B cell (primary cell): ENCODE measurements at regions not wholly inside any gene's neighbourhood (a gene's known extent, or its start where the extent isn't known, plus 50 kb on each side); places are given as distances from the start of the nearest gene placed in this dataset.

ENCODE experiments used
- ATAC-seq: fragments of 200-7000 bp; cut with Tn5 transposase; one replicate; pipeline ENCODE4 v1.10.0; 2021; ENCODE audit warnings: low read depth, mild to moderate bottlenecking, moderate number of reproducible peaks, moderate library complexity
- CTCF ChIA-PET: fragments of 350-600 bp; sonication (Branson Sonifier 250); formaldehyde crosslinking; loops from one replicate; lab custom pipeline; 2021; ENCODE audit warnings: antibody characterized with exemption, inconsistent platforms; lab: Charles Lee
- POLR2A ChIA-PET: fragments of 350-600 bp; sonication (Branson Sonifier 250); formaldehyde crosslinking; loops from one replicate; lab custom pipeline; 2021; ENCODE audit warnings: antibody characterized with exemption; lab: Charles Lee
- DNase-seq: peaks from one replicate; pipeline ENCODE4 v3.0.0; 2013
- H2AFZ ChIP-seq: 2 replicates; pipeline ENCODE4 v1.6.1; 2012; ENCODE audit warnings: mild to moderate bottlenecking, low read depth, low read length; ENCODE audit not compliant: insufficient read depth, poor library complexity, severe bottlenecking
- H3K27ac ChIP-seq, 2 donors: 1 replicate in 1 of 2; 2 replicates in 1 of 2; pipeline ENCODE4 v1.5.1; 2012 to 2013; ENCODE audit warnings: low read length in 2 of 2, mild to moderate bottlenecking in 2 of 2, moderate library complexity in 1 of 2
- H3K27me3 ChIP-seq, 4 experiments: fragments of 200-600 bp in 1 of 4; sonication (generic) in 1 of 4; replicated peaks in 1 of 4; 1 replicate in 2 of 4; 2 replicates in 2 of 4; pipeline versions ENCODE4 v1.6.1 to v1.7.0; 2013 to 2016; ENCODE audit warnings: low read length in 3 of 4, mild to moderate bottlenecking in 2 of 4, mixed read lengths in 1 of 4, moderate library complexity in 1 of 4; ENCODE audit not compliant: insufficient read depth in 4 of 4, control insufficient read depth in 3 of 4; ENCODE audit errors: control extremely low read depth in 1 of 4
- H3K36me3 ChIP-seq, 2 experiments: replicated peaks in 1 of 2; 1 replicate in 1 of 2; 2 replicates in 1 of 2; pipeline versions ENCODE4 v1.6.1 to v1.7.1; 2013; ENCODE audit warnings: low read length in 1 of 2; ENCODE audit not compliant: insufficient read depth in 2 of 2, control insufficient read depth in 1 of 2; ENCODE audit errors: control extremely low read depth in 1 of 2, extremely low read depth in 1 of 2
- H3K4me1 ChIP-seq, 2 donors: fragments of 200-600 bp in 1 of 2; sonication (generic) in 1 of 2; 1 replicate in 1 of 2; 2 replicates in 1 of 2; pipeline versions ENCODE4 v1.5.1 to v1.6.1; 2013 to 2017; ENCODE audit warnings: low read length in 2 of 2; ENCODE audit not compliant: control insufficient read depth in 2 of 2, insufficient read depth in 2 of 2
- H3K4me2 ChIP-seq: replicated peaks from 2 replicates; pipeline ENCODE3; 2012; ENCODE audit warnings: mild to moderate bottlenecking, low read depth, low read length; ENCODE audit not compliant: poor library complexity, severe bottlenecking
- H3K4me3 ChIP-seq, 5 experiments: fragments of 200-600 bp in 1 of 5; sonication (generic) in 1 of 5; 1 replicate in 3 of 5; 2 replicates in 2 of 5; pipeline versions ENCODE4 v1.5.1 to v1.7.0; 2011 to 2016; ENCODE audit warnings: low read length in 4 of 5, mild to moderate bottlenecking in 4 of 5, low read depth in 2 of 5, control low read depth in 1 of 5, moderate library complexity in 1 of 5; ENCODE audit not compliant: insufficient read depth in 1 of 5; ENCODE audit errors: control extremely low read depth in 1 of 5, extremely low read depth in 1 of 5
- H3K79me2 ChIP-seq: fragments of 200-600 bp; sonication (generic); one replicate; pipeline ENCODE4 v1.6.0; 2016; ENCODE audit warnings: low read length; ENCODE audit not compliant: control insufficient read depth, insufficient read depth
- H3K9ac ChIP-seq: fragments of 200-600 bp; sonication (generic); 2 replicates; pipeline ENCODE4 v1.6.1; 2017; ENCODE audit warnings: mild to moderate bottlenecking, low read length, moderate library complexity
- H3K9me3 ChIP-seq, 3 donors: one replicate each; pipeline versions ENCODE4 v1.6.1 to v1.7.1; 2013; ENCODE audit warnings: low read length in 2 of 3; ENCODE audit not compliant: control insufficient read depth in 2 of 3, insufficient read depth in 1 of 3; ENCODE audit errors: control extremely low read depth in 1 of 3
- H4K20me1 ChIP-seq: 2 replicates; pipeline ENCODE4 v1.6.0; 2012; ENCODE audit warnings: mild to moderate bottlenecking, low read length; ENCODE audit not compliant: insufficient read depth, control insufficient read depth, poor library complexity, severe bottlenecking
- H3K27ac Mint-ChIP-seq: one replicate; pipeline ENCODE4 v1.8.0; 2021; ENCODE audit warnings: mixed read lengths
- H3K27me3 Mint-ChIP-seq: one replicate; pipeline ENCODE4 v1.8.0; 2021; ENCODE audit warnings: mixed read lengths
- H3K4me1 Mint-ChIP-seq: one replicate; pipeline ENCODE4 v1.8.0; 2021; ENCODE audit warnings: mixed read lengths
- H3K4me3 Mint-ChIP-seq: one replicate; pipeline ENCODE4 v1.8.0; 2021; ENCODE audit warnings: mixed read lengths
- H3K9me3 Mint-ChIP-seq: one replicate; pipeline ENCODE4 v1.8.0; 2022; ENCODE audit warnings: mixed read lengths; ENCODE audit not compliant: insufficient read depth
- EZH2 ChIP-seq: IDR thresholded peaks from 2 replicates; pipeline ENCODE4 v1.6.1; 2012; ENCODE audit warnings: borderline replicate concordance, low read depth, mild to moderate bottlenecking, moderate library complexity, low read length; ENCODE audit not compliant: insufficient read depth, poor library complexity, severe bottlenecking
- WGBS: methylation state at CpG from one replicate; pipeline ENCODE4 v1.1.5; 2013; ENCODE audit warnings: missing lambda C conversion rate; ENCODE audit not compliant: insufficient coverage; 5-methylcytosine and 5-hydroxymethylcytosine counted together
- intact Hi-C: fragments of 100-400 bp; cut with micrococcal nuclease; formaldehyde crosslinking; loops from one replicate; pipeline ENCODE4 v1.10.0; 2022
- TF ChIP-seq, protein P1 (sequence below): fragments of 200-600 bp; IDR thresholded peaks from one replicate; pipeline ENCODE4 v1.8.0; 2022; ENCODE audit warnings: antibody characterized with exemption, mild to moderate bottlenecking

GRCh38 chr1:239826736-239827135, 264.9 kb upstream of the FMN2 start:
- ChIA-PET CTCF (no interaction called here), POLR2A (no interaction called here)
- DNase-seq (no peak), ATAC-seq (no peak)
- WGBS, result no CpG with 5 or more reads among the region's 1 CpG
- no peak overlapping the region for H3K27ac Mint-ChIP-seq
- Histone ChIP-seq H3K4me2 (no peak overlapping the region), H3K27me3 (no peaks in the 10 kb centered on the region), H3K36me3 (no peaks in the 10 kb centered on the region), H3K79me2 (no peaks in the 10 kb centered on the region), H4K20me1 (no peaks in the 10 kb centered on the region), H3K4me1 (no peaks in the 10 kb centered on the region), H3K9ac (no peak overlapping the region), H3K4me3 (no peak overlapping the region), H3K27ac (no peak overlapping the region), H2AFZ (no peak overlapping the region), H3K9me3 (no peaks in the 10 kb centered on the region)
- intact Hi-C loops, result no loop called here
- no peaks in the 10 kb centered on the region for H3K27me3 Mint-ChIP-seq
- no peaks in the 10 kb centered on the region for H3K4me1 Mint-ChIP-seq
- no peaks in the 10 kb centered on the region for H3K9me3 Mint-ChIP-seq
- H3K4me3 Mint-ChIP-seq, result no peak overlapping the region
- TF ChIP-seq EZH2, result no peak
- TF ChIP-seq, protein P1, sequence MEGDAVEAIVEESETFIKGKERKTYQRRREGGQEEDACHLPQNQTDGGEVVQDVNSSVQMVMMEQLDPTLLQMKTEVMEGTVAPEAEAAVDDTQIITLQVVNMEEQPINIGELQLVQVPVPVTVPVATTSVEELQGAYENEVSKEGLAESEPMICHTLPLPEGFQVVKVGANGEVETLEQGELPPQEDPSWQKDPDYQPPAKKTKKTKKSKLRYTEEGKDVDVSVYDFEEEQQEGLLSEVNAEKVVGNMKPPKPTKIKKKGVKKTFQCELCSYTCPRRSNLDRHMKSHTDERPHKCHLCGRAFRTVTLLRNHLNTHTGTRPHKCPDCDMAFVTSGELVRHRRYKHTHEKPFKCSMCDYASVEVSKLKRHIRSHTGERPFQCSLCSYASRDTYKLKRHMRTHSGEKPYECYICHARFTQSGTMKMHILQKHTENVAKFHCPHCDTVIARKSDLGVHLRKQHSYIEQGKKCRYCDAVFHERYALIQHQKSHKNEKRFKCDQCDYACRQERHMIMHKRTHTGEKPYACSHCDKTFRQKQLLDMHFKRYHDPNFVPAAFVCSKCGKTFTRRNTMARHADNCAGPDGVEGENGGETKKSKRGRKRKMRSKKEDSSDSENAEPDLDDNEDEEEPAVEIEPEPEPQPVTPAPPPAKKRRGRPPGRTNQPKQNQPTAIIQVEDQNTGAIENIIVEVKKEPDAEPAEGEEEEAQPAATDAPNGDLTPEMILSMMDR, result no peak

- Histone ChIP-seq H4K20me1 (no peaks in the 10 kb centered on the region), H3K9me3 (no peaks in the 10 kb centered on the region), H3K4me1 (no peaks in the 10 kb centered on the region), H3K27me3 (no peaks in the 10 kb centered on the region), H3K4me2 (no peak overlapping the region), H3K4me3 (no peak overlapping the region), H2AFZ (no peak overlapping the region), H3K27ac (no peak overlapping the region), H3K9ac (no peak overlapping the region), H3K79me2 (no peaks in the 10 kb centered on the region), H3K36me3 (no peaks in the 10 kb centered on the region)
- ATAC-seq (no peak), DNase-seq (no peak)
- Mint-ChIP-seq H3K4me3 (no peak overlapping the region), H3K4me1 (no peaks in the 10 kb centered on the region), H3K27me3 (no peaks in the 10 kb centered on the region), H3K9me3 (no peaks in the 10 kb centered on the region), H3K27ac (no peak overlapping the region)
- 80% methylated on average over 1 of the region's 1 CpG for WGBS
- ChIA-PET CTCF (no interaction called here), POLR2A (no interaction called here)
- TF ChIP-seq, protein P1, result no peak
- TF ChIP-seq EZH2, result no peak
- intact Hi-C loops, result no loop called here
These were observed 262.1 kb upstream of the FMN2 start for GRCh38 chr1:239829535-239829934.
